NCI-H146 (cell line): ENCODE measurements at regions not wholly inside any gene's neighbourhood (a gene's known extent, or its start where the extent isn't known, plus 50 kb on each side); places are given as distances from the start of the nearest gene placed in this dataset.
"Not testable (repeated sequence)": the region's sequence is repeated elsewhere in the genome, so short reads cannot be mapped to it uniquely, and the experiment has no call there.

ENCODE experiments used
- DNase-seq: peaks from one replicate; lab custom pipeline; 2025; lab: John Stamatoyannopoulos, UW

GRCh38 chr20:16864069-16864468, 115.9 kb downstream of the OTOR start:
- no peak for DNase-seq

GRCh38 chr20:16864963-16865362, 116.8 kb downstream of the OTOR start:
- no peak for DNase-seq

- peak; percentile 93 for DNase-seq
Observed at GRCh38 chr20:16865406-16865805, 117.2 kb downstream of the OTOR start.

- not testable (repeated sequence) for DNase-seq
Observed at GRCh38 chr20:16873124-16873523, 125.0 kb downstream of the OTOR start.

- no peak for DNase-seq
Observed at GRCh38 chr20:16877053-16877554, 128.9 kb downstream of the OTOR start.

- no peak for DNase-seq
Observed at GRCh38 chr20:16885746-16886145, 137.6 kb downstream of the OTOR start.

GRCh38 chr20:16898433-16898832, 150.3 kb downstream of the OTOR start:
- DNase-seq: no peak

- no peak for DNase-seq
Observed at GRCh38 chr20:16902662-16903061, 154.5 kb downstream of the OTOR start.

GRCh38 chr20:16904751-16905150, 156.6 kb downstream of the OTOR start:
- peak; percentile 9 for DNase-seq

GRCh38 chr20:16914277-16914676, 166.1 kb downstream of the OTOR start:
- DNase-seq: no peak

- no peak for DNase-seq
Observed at GRCh38 chr20:16916165-16916564, 168.0 kb downstream of the OTOR start.

- no peak for DNase-seq
Observed at GRCh38 chr20:16917636-16918035, 169.5 kb downstream of the OTOR start.

GRCh38 chr20:16918366-16918765, 170.2 kb downstream of the OTOR start:
- no peak for DNase-seq

GRCh38 chr20:16919841-16920240, 171.7 kb downstream of the OTOR start:
- no peak for DNase-seq

GRCh38 chr20:16922834-16923233, 174.7 kb downstream of the OTOR start:
- no peak for DNase-seq

GRCh38 chr20:16926626-16927430, 178.7 kb downstream of the OTOR start:
- peak; percentile 93 for DNase-seq

GRCh38 chr20:16929756-16930155, 181.6 kb downstream of the OTOR start:
- no peak for DNase-seq

- no peak for DNase-seq
Observed at GRCh38 chr20:16930656-16931055, 182.5 kb downstream of the OTOR start.

- no peak for DNase-seq
Observed at GRCh38 chr20:16939051-16939450, 190.9 kb downstream of the OTOR start.

GRCh38 chr20:16940701-16941100, 192.5 kb downstream of the OTOR start:
- no peak for DNase-seq

- no peak for DNase-seq
Observed at GRCh38 chr20:16942051-16942450, 193.9 kb downstream of the OTOR start.

GRCh38 chr20:16942756-16943155, 194.6 kb downstream of the OTOR start:
- no peak for DNase-seq

- DNase-seq: no peak
Observed at GRCh38 chr20:16944745-16945144, 196.6 kb downstream of the OTOR start.

- no peak for DNase-seq
Observed at GRCh38 chr20:16945619-16946018, 197.5 kb downstream of the OTOR start.
